HL-60 (cell line): ENCODE measurements at regions not wholly inside any gene's neighbourhood (a gene's known extent, or its start where the extent isn't known, plus 50 kb on each side); places are given as distances from the start of the nearest gene placed in this dataset.

ENCODE experiments used
- DNase-seq, 2 experiments: peaks; one replicate each; pipeline ENCODE4 v3.0.0-alpha.2; 2010 to 2020; ENCODE audit warnings: low read depth in 1 of 2, low spot score in 1 of 2
- H3K27ac ChIP-seq: fragments of 250-450 bp; sonication (Bioruptor Pico); replicated peaks from 2 replicates; pipeline ENCODE4 v1.5.1; 2020; ENCODE audit warnings: mild to moderate bottlenecking, moderate library complexity
- H3K27me3 ChIP-seq: fragments of 250-450 bp; sonication (Bioruptor Pico); 2 replicates; pipeline ENCODE4 v1.5.1; 2021; ENCODE audit warnings: mild to moderate bottlenecking, moderate library complexity; ENCODE audit not compliant: insufficient read depth, poor library complexity, severe bottlenecking
- H3K4me3 ChIP-seq: replicated peaks from 2 replicates; pipeline ENCODE4 v1.5.1; 2011; ENCODE audit warnings: mild to moderate bottlenecking, control low read depth, low read length; ENCODE audit not compliant: insufficient read depth
- CTCF ChIP-seq: IDR thresholded peaks from one replicate; pipeline ENCODE4 v1.5.1; 2011; ENCODE audit warnings: low read length, control low read depth, inconsistent platforms; ENCODE audit not compliant: insufficient read depth
- GABPA ChIP-seq: IDR thresholded peaks from 2 replicates; pipeline ENCODE4 v1.6.1; 2012; ENCODE audit warnings: low read depth
- POLR2AphosphoS5 ChIP-seq: IDR thresholded peaks from 2 replicates; pipeline ENCODE4 v1.6.1; 2012; ENCODE audit warnings: low read depth
- REST ChIP-seq: IDR thresholded peaks from 2 replicates; pipeline ENCODE4 v1.6.1; 2012; ENCODE audit warnings: low read depth; ENCODE audit not compliant: insufficient replicate concordance
- SPI1 ChIP-seq: IDR thresholded peaks from 2 replicates; pipeline ENCODE4 v1.6.1; 2012; ENCODE audit warnings: low read depth, mild to moderate bottlenecking, borderline replicate concordance

GRCh38 chr5:10034001-10034400, 215.7 kb downstream of the ATPSCKMT start:
- H3K27ac ChIP-seq: no peak overlapping the region
- no peak overlapping the region for H3K4me3 ChIP-seq
- no peak for DNase-seq
- H3K27me3 ChIP-seq: no peaks in the 10 kb centered on the region
- no peak for TF ChIP-seq GABPA
- no peak for TF ChIP-seq CTCF
- no peak for TF ChIP-seq REST

- no peak for DNase-seq
- no peak overlapping the region for H3K4me3 ChIP-seq
- no peak for TF ChIP-seq POLR2AphosphoS5
- no peak for TF ChIP-seq REST
- no peak for TF ChIP-seq CTCF
- no peak for TF ChIP-seq SPI1
- no peak for TF ChIP-seq GABPA
- H3K27ac ChIP-seq: no peak overlapping the region
- peaks cover 3% of the 10 kb centered on the region for H3K27me3 ChIP-seq
Measured at GRCh38 chr5:10031817-10032216, 217.9 kb downstream of the ATPSCKMT start.

GRCh38 chr5:10030219-10030831, 219.4 kb downstream of the ATPSCKMT start:
- no peak for TF ChIP-seq SPI1
- TF ChIP-seq POLR2AphosphoS5: no peak
- no peak for TF ChIP-seq CTCF
- TF ChIP-seq REST: no peak
- TF ChIP-seq GABPA: no peak
- Histone ChIP-seq H3K27ac (no peak overlapping the region), H3K4me3 (no peak overlapping the region), H3K27me3 (peaks cover 3% of the 10 kb centered on the region)
- peak in 1 of 2 experiments; percentile 7 for DNase-seq
